ENCODE measurements at regions not wholly inside any gene's neighbourhood (a gene's known extent, or its start where the extent isn't known, plus 50 kb on each side); places are given as distances from the start of the nearest gene placed in this dataset.

GRCh38 chr6:14723535-14724086 lies 522.3 kb upstream of the JARID2 start:
- intact Hi-C loops (cut with DNase I), result no loop called here
- Histone ChIP-seq H3K27me3 (no peaks in the 10 kb centered on the region), H3K4me1 (peaks cover 15 to 22% (median 20%) of the 10 kb centered on the region in 4 donors), H3K27ac (replicated peaks in 1 of 4) (no peak overlapping the region), H3K36me3 (no peaks in the 10 kb centered on the region), H3K9me3 (no peaks in the 10 kb centered on the region), H3K4me3 (no peak overlapping the region)
- DNase-seq (ENCODE audit: extremely low spot score), result no peak
- TF ChIP-seq POLR2A (IDR thresholded peaks at IDR 0.05; ENCODE audit: low read depth) (no peak), POLR2AphosphoS5 (IDR thresholded peaks at IDR 0.05) (no peak), CTCF (IDR thresholded peaks at IDR 0.05) (no peak), EP300 (IDR thresholded peaks at IDR 0.05) (no peak)
- 99% methylated on average over 2 of the region's 2 CpGs for WGBS

GRCh38 chr6:14724549-14724948 lies 521.3 kb upstream of the JARID2 start:
- no peak for TF ChIP-seq CTCF (IDR thresholded peaks at IDR 0.05)
- TF ChIP-seq POLR2AphosphoS5 (IDR thresholded peaks at IDR 0.05), result no peak
- no peak for TF ChIP-seq EP300 (IDR thresholded peaks at IDR 0.05)
- TF ChIP-seq POLR2A (IDR thresholded peaks at IDR 0.05; ENCODE audit: low read depth), result no peak
- Histone ChIP-seq H3K4me3 (no peak overlapping the region), H3K9me3 (no peaks in the 10 kb centered on the region), H3K27me3 (no peaks in the 10 kb centered on the region), H3K27ac (replicated peaks in 1 of 4) (no peak overlapping the region), H3K36me3 (no peaks in the 10 kb centered on the region), H3K4me1 (peaks cover 13 to 21% (median 14%) of the 10 kb centered on the region in 4 donors)
- DNase-seq (ENCODE audit: extremely low spot score), result no peak
- WGBS, result 92% methylated on average over 1 of the region's 1 CpG
- intact Hi-C loops (cut with DNase I), result no loop called here

- Histone ChIP-seq H3K27ac (replicated peaks in 1 of 4) (no peak overlapping the region), H3K4me3 (no peak overlapping the region), H3K36me3 (no peaks in the 10 kb centered on the region), H3K27me3 (no peaks in the 10 kb centered on the region), H3K9me3 (no peaks in the 10 kb centered on the region), H3K4me1 (peaks cover 0 to 10% (median 4%) of the 10 kb centered on the region in 4 donors)
- intact Hi-C loops (cut with DNase I), result no loop called here
- 79% methylated on average over 7 of the region's 7 CpGs for WGBS
- DNase-seq (ENCODE audit: extremely low spot score), result no peak
- TF ChIP-seq EP300 (IDR thresholded peaks at IDR 0.05), result no peak
- no peak for TF ChIP-seq CTCF (IDR thresholded peaks at IDR 0.05)
- TF ChIP-seq POLR2A (IDR thresholded peaks at IDR 0.05; ENCODE audit: low read depth), result no peak
- TF ChIP-seq POLR2AphosphoS5 (IDR thresholded peaks at IDR 0.05), result no peak
Observed at GRCh38 chr6:14726816-14727493, 518.9 kb upstream of the JARID2 start.

GRCh38 chr6:14727494-14728395 lies 518.1 kb upstream of the JARID2 start:
- Histone ChIP-seq H3K4me3 (no peak overlapping the region), H3K27ac (replicated peaks in 1 of 4) (peak overlapping the region in 2 of 4 donors; percentile 13 to 55), H3K9me3 (no peaks in the 10 kb centered on the region), H3K27me3 (no peaks in the 10 kb centered on the region), H3K4me1 (peaks cover 0 to 10% (median 4%) of the 10 kb centered on the region in 4 donors), H3K36me3 (no peaks in the 10 kb centered on the region)
- no peak for DNase-seq (ENCODE audit: extremely low spot score)
- TF ChIP-seq EP300 (IDR thresholded peaks at IDR 0.05) (no peak), POLR2AphosphoS5 (IDR thresholded peaks at IDR 0.05) (peak in 1 of 2 donors; percentile 11)
- intact Hi-C loops (cut with DNase I), result no loop called here
- WGBS, result 78% methylated on average over 7 of the region's 7 CpGs
